Nephron progenitor cell (in vitro differentiated cells): ENCODE measurements at regions not wholly inside any gene's neighbourhood (a gene's known extent, or its start where the extent isn't known, plus 50 kb on each side); places are given as distances from the start of the nearest gene placed in this dataset.

ENCODE experiments used
- DNase-seq: peaks from one replicate; pipeline ENCODE4 v3.0.0; 2021
- H3K27ac Mint-ChIP-seq: 2 replicates; pipeline ENCODE4 v1.8.0; 2021; ENCODE audit warnings: mild to moderate bottlenecking, moderate library complexity, mixed read lengths
- H3K27me3 Mint-ChIP-seq: 2 replicates; pipeline ENCODE4 v1.8.0; 2021; ENCODE audit warnings: mild to moderate bottlenecking, low read depth, mixed read lengths; ENCODE audit not compliant: poor library complexity
- H3K36me3 Mint-ChIP-seq: 2 replicates; pipeline ENCODE4 v1.8.0; 2021; ENCODE audit warnings: low read depth, mixed read lengths
- H3K4me1 Mint-ChIP-seq: 2 replicates; pipeline ENCODE4 v1.8.0; 2021; ENCODE audit warnings: mixed read lengths
- H3K4me3 Mint-ChIP-seq: 2 replicates; pipeline ENCODE4 v1.8.0; 2021; ENCODE audit warnings: mild to moderate bottlenecking, moderate library complexity, mixed read lengths
- H3K9me3 Mint-ChIP-seq: 2 replicates; pipeline ENCODE4 v1.8.0; 2021; ENCODE audit warnings: mild to moderate bottlenecking, moderate library complexity, mixed read lengths
- CTCF ChIP-seq: fragments of 200-600 bp; sonication (generic); IDR thresholded peaks from 2 replicates; pipeline ENCODE4 v1.5.0; 2021; ENCODE audit warnings: antibody characterized with exemption

GRCh38 chr4:23163647-23164436 is 471.1 kb downstream of the GBA3 start:
- H3K4me1 Mint-ChIP-seq: no peaks in the 10 kb centered on the region
- H3K27ac Mint-ChIP-seq: no peak overlapping the region
- H3K27me3 Mint-ChIP-seq: no peaks in the 10 kb centered on the region
- no peaks in the 10 kb centered on the region for H3K9me3 Mint-ChIP-seq
- no peak for TF ChIP-seq CTCF
- no peaks in the 10 kb centered on the region for H3K36me3 Mint-ChIP-seq
- no peak for DNase-seq
- H3K4me3 Mint-ChIP-seq: no peak overlapping the region

- Mint-ChIP-seq H3K4me1 (no peaks in the 10 kb centered on the region), H3K4me3 (no peak overlapping the region), H3K27me3 (no peaks in the 10 kb centered on the region), H3K9me3 (no peaks in the 10 kb centered on the region), H3K36me3 (no peaks in the 10 kb centered on the region), H3K27ac (no peak overlapping the region)
- DNase-seq: no peak
- no peak for TF ChIP-seq CTCF
These were observed 469.5 kb downstream of the GBA3 start for GRCh38 chr4:23162275-23162674.

DNA sequence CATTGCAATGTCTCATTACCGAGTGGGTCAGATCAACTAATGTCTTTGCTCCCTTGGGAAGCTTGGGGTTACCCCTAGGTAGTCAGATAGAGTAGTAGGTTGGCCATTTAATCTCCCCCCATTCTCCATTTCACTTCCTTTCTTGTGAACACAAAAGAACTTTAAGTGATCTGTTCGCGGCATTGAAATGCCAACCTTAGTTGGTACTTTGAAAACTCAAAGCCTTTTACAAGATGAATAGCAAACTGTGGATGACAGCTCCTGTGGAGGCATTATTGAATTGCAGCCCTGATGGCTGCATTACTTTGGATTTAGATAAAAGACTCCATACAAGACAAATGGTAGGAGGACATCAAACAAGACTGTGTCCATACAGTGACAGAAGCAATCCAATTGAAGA is 469.1 kb downstream of the GBA3 start:
- no peak overlapping the region for H3K27ac Mint-ChIP-seq
- DNase-seq: no peak
- no peaks in the 10 kb centered on the region for H3K27me3 Mint-ChIP-seq
- H3K9me3 Mint-ChIP-seq: no peaks in the 10 kb centered on the region
- no peak overlapping the region for H3K4me3 Mint-ChIP-seq
- no peaks in the 10 kb centered on the region for H3K4me1 Mint-ChIP-seq
- no peak for TF ChIP-seq CTCF
- H3K36me3 Mint-ChIP-seq: no peaks in the 10 kb centered on the region

- no peaks in the 10 kb centered on the region for H3K9me3 Mint-ChIP-seq
- DNase-seq: no peak
- no peak for TF ChIP-seq CTCF
- no peaks in the 10 kb centered on the region for H3K36me3 Mint-ChIP-seq
- no peaks in the 10 kb centered on the region for H3K27me3 Mint-ChIP-seq
- no peak overlapping the region for H3K27ac Mint-ChIP-seq
- H3K4me3 Mint-ChIP-seq: no peak overlapping the region
- H3K4me1 Mint-ChIP-seq: peaks cover 5% of the 10 kb centered on the region
These were observed 460.3 kb downstream of the GBA3 start for GRCh38 chr4:23153076-23153475.

DNA sequence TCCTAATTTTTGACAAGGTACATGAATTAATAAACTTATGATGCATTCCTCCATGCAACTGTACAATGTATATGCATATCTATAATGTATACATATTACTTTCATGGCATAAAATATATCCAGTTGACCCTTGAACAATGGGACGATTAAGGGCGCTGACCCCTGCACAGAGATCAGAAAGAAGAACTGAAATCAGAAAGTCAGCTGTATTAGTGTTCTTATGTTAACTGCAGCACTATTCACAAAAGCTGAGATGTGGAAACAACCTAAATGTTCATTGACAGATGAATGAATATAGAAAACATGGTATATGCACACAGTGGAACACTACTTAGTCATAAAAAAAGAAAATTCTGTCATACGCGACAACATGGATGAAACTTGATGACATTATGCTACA is 457.1 kb downstream of the GBA3 start:
- Mint-ChIP-seq H3K4me1 (peaks cover 1% of the 10 kb centered on the region), H3K27me3 (no peaks in the 10 kb centered on the region), H3K36me3 (no peaks in the 10 kb centered on the region), H3K9me3 (no peaks in the 10 kb centered on the region), H3K4me3 (no peak overlapping the region), H3K27ac (no peak overlapping the region)
- no peak for DNase-seq
- no peak for TF ChIP-seq CTCF

- Mint-ChIP-seq H3K4me1 (no peaks in the 10 kb centered on the region), H3K36me3 (no peaks in the 10 kb centered on the region), H3K27ac (no peak overlapping the region), H3K9me3 (no peaks in the 10 kb centered on the region), H3K4me3 (no peak overlapping the region), H3K27me3 (no peaks in the 10 kb centered on the region)
- no peak for TF ChIP-seq CTCF
- no peak for DNase-seq
These were observed 452.0 kb downstream of the GBA3 start for GRCh38 chr4:23144707-23145106.
